Loucy (cell line): ENCODE measurements at regions not wholly inside any gene's neighbourhood (a gene's known extent, or its start where the extent isn't known, plus 50 kb on each side); places are given as distances from the start of the nearest gene placed in this dataset.

Experiments used
- H2AFZ ChIP-seq: fragments of 200-600 bp; sonication (generic); 2 replicates; pipeline ENCODE4 v1.6.0; 2016; ENCODE audit warnings: antibody characterized with exemption, mild to moderate bottlenecking, low read length, moderate library complexity
- H3F3A ChIP-seq: fragments of 200-600 bp; 2 replicates; pipeline ENCODE4 v1.6.0; 2016; ENCODE audit warnings: antibody characterized with exemption, low read depth, mild to moderate bottlenecking
- H3K27me3 ChIP-seq: fragments of 200-600 bp; sonication (generic); 2 replicates; pipeline ENCODE4 v1.6.1; 2014; ENCODE audit warnings: low read length, mild to moderate bottlenecking; ENCODE audit not compliant: insufficient read depth, poor library complexity, severe bottlenecking
- H3K36me3 ChIP-seq: fragments of 200-600 bp; sonication (generic); 2 replicates; pipeline ENCODE4 v1.6.1; 2016; ENCODE audit warnings: low read length; ENCODE audit not compliant: insufficient read depth
- H3K4me1 ChIP-seq: fragments of 200-600 bp; sonication (generic); 2 replicates; pipeline ENCODE4 v1.5.1; 2014; ENCODE audit warnings: low read length, mild to moderate bottlenecking; ENCODE audit not compliant: insufficient read depth, poor library complexity, severe bottlenecking
- H3K4me2 ChIP-seq: fragments of 200-600 bp; sonication (generic); 2 replicates; pipeline ENCODE4 v1.6.0; 2014; ENCODE audit warnings: antibody characterized with exemption, low read length, low read depth, mild to moderate bottlenecking; ENCODE audit not compliant: poor library complexity, severe bottlenecking
- H3K4me3 ChIP-seq: fragments of 200-600 bp; sonication (generic); 2 replicates; pipeline ENCODE4 v1.5.1; 2014; ENCODE audit warnings: low read length, mild to moderate bottlenecking, mixed read lengths; ENCODE audit not compliant: poor library complexity, severe bottlenecking
- H3K79me2 ChIP-seq: fragments of 200-600 bp; sonication (generic); 2 replicates; pipeline ENCODE4 v1.6.1; 2014; ENCODE audit warnings: low read length; ENCODE audit not compliant: insufficient read depth
- H3K9ac ChIP-seq: fragments of 200-600 bp; sonication (generic); 2 replicates; pipeline ENCODE4 v1.6.0; 2014; ENCODE audit warnings: mild to moderate bottlenecking, low read depth, low read length, moderate library complexity; ENCODE audit not compliant: poor library complexity, severe bottlenecking
- H3K9me2 ChIP-seq: fragments of 200-600 bp; sonication (generic); replicated peaks from 2 replicates; pipeline ENCODE4 v1.6.1; 2016; ENCODE audit warnings: low read depth, low read length, mixed read lengths
- H3K9me3 ChIP-seq: fragments of 200-600 bp; sonication (generic); 2 replicates; pipeline ENCODE4 v1.6.1; 2014; ENCODE audit warnings: mild to moderate bottlenecking, antibody characterized with exemption, low read length, low read depth; ENCODE audit not compliant: insufficient read depth
- H4K20me1 ChIP-seq: fragments of 200-600 bp; sonication (generic); 2 replicates; pipeline ENCODE4 v1.6.0; 2014; ENCODE audit warnings: antibody characterized with exemption, low read length, mild to moderate bottlenecking; ENCODE audit not compliant: insufficient read depth, poor library complexity, severe bottlenecking
- CTCF ChIP-seq: fragments of 200-600 bp; sonication (generic); conservative IDR thresholded peaks from 2 replicates; pipeline ENCODE4 v1.5.1; 2014; ENCODE audit warnings: mild to moderate bottlenecking, antibody characterized with exemption, low read length
- EZH2phosphoT487 ChIP-seq: fragments of 200-600 bp; IDR thresholded peaks from 2 replicates; pipeline ENCODE4 v1.6.1; 2018; ENCODE audit warnings: antibody characterized with exemption, mild to moderate bottlenecking, moderate library complexity, borderline replicate concordance

GRCh38 chr18:47747260-47747795 lies 183.1 kb downstream of the SMAD2 start:
- Histone ChIP-seq H3K36me3 (no peaks in the 10 kb centered on the region), H3K9me3 (no peaks in the 10 kb centered on the region), H3K4me1 (no peaks in the 10 kb centered on the region), H3K79me2 (no peaks in the 10 kb centered on the region), H3K27me3 (no peaks in the 10 kb centered on the region), H4K20me1 (no peaks in the 10 kb centered on the region), H3K4me3 (no peak overlapping the region), H3K9ac (no peak overlapping the region), H3F3A (no peaks in the 10 kb centered on the region), H3K9me2 (no peaks in the 10 kb centered on the region), H3K4me2 (no peak overlapping the region), H2AFZ (no peak overlapping the region)
- TF ChIP-seq CTCF: no peak

- H3K79me2 ChIP-seq: no peaks in the 10 kb centered on the region
- no peaks in the 10 kb centered on the region for H3F3A ChIP-seq
- no peaks in the 10 kb centered on the region for H3K36me3 ChIP-seq
- no peak overlapping the region for H3K4me3 ChIP-seq
- no peak overlapping the region for H3K9ac ChIP-seq
- H3K4me1 ChIP-seq: no peaks in the 10 kb centered on the region
- no peaks in the 10 kb centered on the region for H3K9me2 ChIP-seq
- no peak overlapping the region for H3K4me2 ChIP-seq
- H3K9me3 ChIP-seq: no peaks in the 10 kb centered on the region
- H4K20me1 ChIP-seq: no peaks in the 10 kb centered on the region
- H3K27me3 ChIP-seq: no peaks in the 10 kb centered on the region
- H2AFZ ChIP-seq: no peak overlapping the region
- TF ChIP-seq CTCF: no peak
- no peak for TF ChIP-seq EZH2phosphoT487
Observed at GRCh38 chr18:47746615-47747014, 183.8 kb downstream of the SMAD2 start.

- no peaks in the 10 kb centered on the region for H3K4me1 ChIP-seq
- no peaks in the 10 kb centered on the region for H3K27me3 ChIP-seq
- no peak overlapping the region for H3K9ac ChIP-seq
- no peaks in the 10 kb centered on the region for H3F3A ChIP-seq
- no peak overlapping the region for H3K4me3 ChIP-seq
- TF ChIP-seq EZH2phosphoT487 (no peak), CTCF (no peak)
- no peak overlapping the region for H3K4me2 ChIP-seq
- no peaks in the 10 kb centered on the region for H3K36me3 ChIP-seq
- no peaks in the 10 kb centered on the region for H3K79me2 ChIP-seq
- H3K9me3 ChIP-seq: no peaks in the 10 kb centered on the region
- no peaks in the 10 kb centered on the region for H4K20me1 ChIP-seq
- H3K9me2 ChIP-seq: no peaks in the 10 kb centered on the region
- H2AFZ ChIP-seq: no peak overlapping the region
Observed at GRCh38 chr18:47745227-47745626, 185.2 kb downstream of the SMAD2 start.
